OCI-LY3 (cell line): ENCODE measurements at regions not wholly inside any gene's neighbourhood (a gene's known extent, or its start where the extent isn't known, plus 50 kb on each side); places are given as distances from the start of the nearest gene placed in this dataset.
A peak's percentile ranks its signal among the peaks of the same experiment; 100 is the strongest.

Experiments
- H2AFZ ChIP-seq: fragments of 200-600, 300-600 bp; shearing (Covaris generic); 2 replicates; pipeline ENCODE4 v1.6.0; 2014; ENCODE audit warnings: antibody characterized with exemption, low read depth, low read length
- H3K27ac ChIP-seq: fragments of 200-600, 300-600 bp; sonication (generic); 2 replicates; pipeline ENCODE4 v1.5.1; 2014; ENCODE audit warnings: mild to moderate bottlenecking, low read length, moderate library complexity, mixed read lengths
- H3K27me3 ChIP-seq: fragments of 200-600, 300-600 bp; sonication (generic); 2 replicates; pipeline ENCODE4 v1.6.1; 2014; ENCODE audit warnings: low read depth, low read length, mixed read lengths
- H3K36me3 ChIP-seq: fragments of 200-600, 300-600 bp; sonication (generic); replicated peaks from 2 replicates; pipeline ENCODE3; 2014; ENCODE audit warnings: low read depth, low read length, mixed read lengths
- H3K4me1 ChIP-seq: fragments of 300-600, 200-600 bp; sonication (generic); 2 replicates; pipeline ENCODE4 v1.6.1; 2014; ENCODE audit warnings: low read length, mixed read lengths
- H3K4me2 ChIP-seq: fragments of 200-600, 300-600 bp; sonication (generic); 2 replicates; pipeline ENCODE4 v1.6.1; 2014; ENCODE audit warnings: low read length, mixed read lengths
- H3K4me3 ChIP-seq: fragments of 300-600, 200-600 bp; sonication (generic); 2 replicates; pipeline ENCODE4 v1.5.1; 2014; ENCODE audit warnings: antibody characterized with exemption, mild to moderate bottlenecking, low read length, moderate library complexity
- H3K79me2 ChIP-seq: fragments of 300-600, 200-600 bp; shearing (Covaris generic); 2 replicates; pipeline ENCODE4 v1.6.1; 2014; ENCODE audit warnings: mild to moderate bottlenecking, low read length, mixed read lengths
- H3K9ac ChIP-seq: fragments of 300-600, 200-600 bp; shearing (Covaris generic); 2 replicates; pipeline ENCODE4 v1.6.0; 2014; ENCODE audit warnings: mild to moderate bottlenecking, low read length, moderate library complexity
- H3K9me3 ChIP-seq: fragments of 200-600, 300-600 bp; shearing (Covaris generic); 2 replicates; pipeline ENCODE4 v1.6.1; 2014; ENCODE audit warnings: low read length, mixed read lengths; ENCODE audit not compliant: insufficient read depth
- H4K20me1 ChIP-seq: fragments of 200-600, 300-600 bp; sonication (generic); 2 replicates; pipeline ENCODE4 v1.6.1; 2016; ENCODE audit warnings: low read length, mixed read lengths; ENCODE audit not compliant: insufficient read depth
- CTCF ChIP-seq: fragments of 200-600, 300-600 bp; sonication (generic); IDR thresholded peaks from 2 replicates; pipeline ENCODE4 v1.5.1; 2014; ENCODE audit warnings: antibody characterized with exemption, low read length, low read depth
- EZH2phosphoT487 ChIP-seq: fragments of 200-600 bp; shearing (Covaris generic); IDR thresholded peaks from 2 replicates; pipeline ENCODE4 v1.6.1; 2018; ENCODE audit warnings: antibody characterized with exemption, mixed run types, low read depth

- no peaks in the 10 kb centered on the region for H3K27me3 ChIP-seq
- H3K9ac ChIP-seq = no peak overlapping the region
- no peak overlapping the region for H2AFZ ChIP-seq
- no peaks in the 10 kb centered on the region for H3K9me3 ChIP-seq
- peak overlapping the region; percentile 23 for H3K4me2 ChIP-seq
- no peak overlapping the region for H3K4me3 ChIP-seq
- H3K36me3 ChIP-seq = no peaks in the 10 kb centered on the region
- no peaks in the 10 kb centered on the region for H3K79me2 ChIP-seq
- H3K4me1 ChIP-seq = peaks cover 55% of the 10 kb centered on the region
- no peaks in the 10 kb centered on the region for H4K20me1 ChIP-seq
- H3K27ac ChIP-seq = peak overlapping the region; percentile 8; the same call in 1 of the 2 replicates
- TF ChIP-seq EZH2phosphoT487 (no peak), CTCF (no peak)
Measured at GRCh38 chr4:8726344-8726851, 133.8 kb downstream of the CPZ start.

- no peaks in the 10 kb centered on the region for H3K27me3 ChIP-seq
- H3K27ac ChIP-seq = no peak overlapping the region
- no peak overlapping the region for H3K9ac ChIP-seq
- no peaks in the 10 kb centered on the region for H3K9me3 ChIP-seq
- H3K4me3 ChIP-seq = no peak overlapping the region
- no peaks in the 10 kb centered on the region for H3K79me2 ChIP-seq
- 0 out of 2 replicates have a peak overlapping the region, but pooled peaks have one; percentile 23 for H3K4me2 ChIP-seq
- TF ChIP-seq EZH2phosphoT487 (no peak), CTCF (no peak)
- H2AFZ ChIP-seq = no peak overlapping the region
- H3K36me3 ChIP-seq = no peaks in the 10 kb centered on the region
- H4K20me1 ChIP-seq = no peaks in the 10 kb centered on the region
- peaks cover 55% of the 10 kb centered on the region for H3K4me1 ChIP-seq
Measured at GRCh38 chr4:8725845-8726244, 133.3 kb downstream of the CPZ start.

GRCh38 chr4:8725071-8725841 is 132.7 kb downstream of the CPZ start:
- no peak overlapping the region for H3K27ac ChIP-seq
- no peaks in the 10 kb centered on the region for H3K27me3 ChIP-seq

More at GRCh38 chr4:8725071-8725841, 132.7 kb downstream of the CPZ start:
- H3K4me1 ChIP-seq = peaks cover 49% of the 10 kb centered on the region
- no peak overlapping the region for H2AFZ ChIP-seq
- TF ChIP-seq CTCF = no peak
- TF ChIP-seq EZH2phosphoT487 = no peak
- H3K36me3 ChIP-seq = no peaks in the 10 kb centered on the region
- no peak overlapping the region for H3K9ac ChIP-seq
- H3K4me2 ChIP-seq = 0 out of 2 replicates have a peak overlapping the region, but pooled peaks have one; percentile 23
- no peaks in the 10 kb centered on the region for H3K79me2 ChIP-seq
- H3K9me3 ChIP-seq = no peaks in the 10 kb centered on the region
- H4K20me1 ChIP-seq = no peaks in the 10 kb centered on the region
- no peak overlapping the region for H3K4me3 ChIP-seq
